ENCODE measurements at regions not wholly inside any gene's neighbourhood (a gene's known extent, or its start where the extent isn't known, plus 50 kb on each side); places are given as distances from the start of the nearest gene placed in this dataset.
A peak's percentile ranks its signal among the peaks of the same experiment; 100 is the strongest.

GRCh38 chr6:141452354-141452686 lies 680.4 kb upstream of the GJE1 start:
- no peak for DNase-seq (ENCODE audit: low read depth)
- no peak for TF ChIP-seq CTCF (IDR thresholded peaks at IDR 0.05; ENCODE audit: insufficient read depth, low read length)
- H3K4me3 ChIP-seq (ENCODE audit: low read depth, low read length): no peak overlapping the region

GRCh38 chr6:141451511-141452353 lies 681.0 kb upstream of the GJE1 start:
- no peak overlapping the region for H3K4me3 ChIP-seq (ENCODE audit: low read depth, low read length)
- no peak for TF ChIP-seq CTCF (IDR thresholded peaks at IDR 0.05; ENCODE audit: insufficient read depth, low read length)

GRCh38 chr6:141451181-141451510 lies 681.6 kb upstream of the GJE1 start:
- H3K4me3 ChIP-seq (ENCODE audit: low read depth, low read length): no peak overlapping the region
- TF ChIP-seq CTCF (IDR thresholded peaks at IDR 0.05; ENCODE audit: insufficient read depth, low read length): no peak
- DNase-seq (ENCODE audit: low read depth): no peak

More at GRCh38 chr6:141451511-141452353, 681.0 kb upstream of the GJE1 start:
- DNase-seq (ENCODE audit: low read depth): peak; percentile 74

GRCh38 chr6:141445928-141446628 lies 686.6 kb upstream of the GJE1 start:
- H3K4me3 ChIP-seq (ENCODE audit: low read depth, low read length): no peak overlapping the region
- TF ChIP-seq CTCF (IDR thresholded peaks at IDR 0.05; ENCODE audit: insufficient read depth, low read length): no peak
- no peak for DNase-seq (ENCODE audit: low read depth)

- H3K4me3 ChIP-seq (ENCODE audit: low read depth, low read length): no peak overlapping the region
- no peak for TF ChIP-seq CTCF (IDR thresholded peaks at IDR 0.05; ENCODE audit: insufficient read depth, low read length)
- no peak for DNase-seq (ENCODE audit: low read depth)
These were observed 688.9 kb upstream of the GJE1 start for GRCh38 chr6:141443668-141444289.

GRCh38 chr6:141443032-141443431 lies 689.7 kb upstream of the GJE1 start:
- no peak overlapping the region for H3K4me3 ChIP-seq (ENCODE audit: low read depth, low read length)

More at GRCh38 chr6:141443032-141443431, 689.7 kb upstream of the GJE1 start:
- DNase-seq (ENCODE audit: low read depth): no peak
- no peak for TF ChIP-seq CTCF (IDR thresholded peaks at IDR 0.05; ENCODE audit: insufficient read depth, low read length)
